PFSK-1 (cell line): ENCODE measurements at regions not wholly inside any gene's neighbourhood (a gene's known extent, or its start where the extent isn't known, plus 50 kb on each side); places are given as distances from the start of the nearest gene placed in this dataset.

Source experiments
- FOXP2 ChIP-seq: optimal IDR thresholded peaks from 2 replicates; pipeline ENCODE3; 2011; ENCODE audit warnings: borderline replicate concordance, control low read depth, inconsistent platforms; ENCODE audit not compliant: insufficient read depth; ENCODE audit errors: extremely low read length, extremely low read depth
- POLR2AphosphoS5 ChIP-seq: IDR thresholded peaks from 2 replicates; pipeline ENCODE4 v1.6.1; 2012; ENCODE audit warnings: low read depth, mild to moderate bottlenecking, control low read depth, low read length, moderate library complexity
- REST ChIP-seq, 2 experiments: IDR thresholded peaks; 2 replicates each; pipeline versions ENCODE4 v1.6.1 to v1.8.0; 2011 to 2012; ENCODE audit warnings: low read depth in 2 of 2, low read length in 2 of 2, control low read depth in 1 of 2, inconsistent platforms in 1 of 2, mild to moderate bottlenecking in 1 of 2, moderate library complexity in 1 of 2; ENCODE audit not compliant: insufficient read depth in 1 of 2
- SIN3A ChIP-seq: IDR thresholded peaks from 2 replicates; pipeline ENCODE4 v1.6.1; 2012; ENCODE audit warnings: mild to moderate bottlenecking, low read length, moderate library complexity, borderline replicate concordance; ENCODE audit not compliant: insufficient read depth
- TAF1 ChIP-seq: IDR thresholded peaks from 2 replicates; pipeline ENCODE4 v1.6.1; 2012; ENCODE audit warnings: low read length, control low read depth, borderline replicate concordance; ENCODE audit not compliant: insufficient read depth

GRCh38 chr20:39702701-39703349, 740.7 kb downstream of the DHX35 start:
- TF ChIP-seq SIN3A (no peak), REST (IDR thresholded peaks at IDR 0.05; ENCODE audit: insufficient read depth in 1 of 2, low read depth in 2 of 2, low read length in 2 of 2) (no peak), FOXP2 (no peak), TAF1 (no peak), POLR2AphosphoS5 (no peak)

DNA sequence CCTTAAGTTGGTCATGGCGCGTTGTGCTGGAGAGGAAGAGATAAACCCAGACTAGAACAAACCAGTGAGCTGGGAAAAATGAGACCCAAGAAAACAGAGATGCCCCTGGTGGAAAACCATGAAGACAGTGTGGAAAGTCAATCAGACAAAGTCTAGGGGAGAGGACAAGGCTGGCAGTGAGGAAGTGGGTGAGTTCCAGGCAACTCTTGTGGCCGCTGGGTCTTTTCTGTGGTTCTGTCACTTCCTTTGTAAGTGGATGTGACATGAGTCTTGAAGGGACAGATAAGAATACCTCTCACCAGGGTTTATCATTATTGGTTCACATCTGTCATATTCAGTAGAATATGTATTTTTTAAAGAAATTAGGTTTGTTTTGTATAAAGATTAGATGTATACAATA, 738.4 kb downstream of the DHX35 start:
- TF ChIP-seq FOXP2 (no peak), SIN3A (no peak), TAF1 (no peak), POLR2AphosphoS5 (no peak), REST (IDR thresholded peaks at IDR 0.05; ENCODE audit: insufficient read depth in 1 of 2, low read depth in 2 of 2, low read length in 2 of 2) (no peak)

GRCh38 chr20:39699166-39699725, 737.1 kb downstream of the DHX35 start:
- TF ChIP-seq TAF1 = no peak
- no peak for TF ChIP-seq SIN3A
- no peak for TF ChIP-seq POLR2AphosphoS5
- TF ChIP-seq FOXP2 = no peak
- TF ChIP-seq REST (IDR thresholded peaks at IDR 0.05; ENCODE audit: insufficient read depth in 1 of 2, low read depth in 2 of 2, low read length in 2 of 2) = no peak

GRCh38 chr20:39698752-39699151, 736.6 kb downstream of the DHX35 start:
- no peak for TF ChIP-seq REST (IDR thresholded peaks at IDR 0.05; ENCODE audit: insufficient read depth in 1 of 2, low read depth in 2 of 2, low read length in 2 of 2)
- TF ChIP-seq POLR2AphosphoS5 = no peak
- TF ChIP-seq TAF1 = no peak
- no peak for TF ChIP-seq FOXP2
- TF ChIP-seq SIN3A = no peak
